HUES64 (cell line): ENCODE measurements at regions not wholly inside any gene's neighbourhood (a gene's known extent, or its start where the extent isn't known, plus 50 kb on each side); places are given as distances from the start of the nearest gene placed in this dataset.

Experiments used
- H3K27ac ChIP-seq: 2 replicates; pipeline ENCODE4 v1.7.0; 2013; ENCODE audit warnings: low read depth, low read length, inconsistent platforms
- H3K27me3 ChIP-seq: 2 replicates; pipeline ENCODE4 v1.6.1; 2013; ENCODE audit warnings: mild to moderate bottlenecking, low read length; ENCODE audit not compliant: insufficient read depth
- H3K36me3 ChIP-seq: 2 replicates; pipeline ENCODE4 v1.6.1; 2013; ENCODE audit warnings: mild to moderate bottlenecking, low read length; ENCODE audit not compliant: insufficient read depth
- H3K4me1 ChIP-seq: 2 replicates; pipeline ENCODE4 v1.6.1; 2013; ENCODE audit warnings: mild to moderate bottlenecking, low read length, moderate library complexity; ENCODE audit not compliant: insufficient read depth
- H3K4me3 ChIP-seq: 2 replicates; pipeline ENCODE4 v1.5.1; 2013; ENCODE audit warnings: mild to moderate bottlenecking, low read length, moderate library complexity
- H3K9ac ChIP-seq: 2 replicates; pipeline ENCODE4 v1.6.1; 2013; ENCODE audit warnings: mild to moderate bottlenecking, low read depth, low read length
- H3K9me3 ChIP-seq: 2 replicates; pipeline ENCODE4 v1.6.1; 2013; ENCODE audit warnings: low read depth, low read length; ENCODE audit not compliant: insufficient read depth
- WGBS: fragments of 150-250, 120-280 bp; methylation state at CpG from one replicate; pipeline ENCODE4 v1.1.7; 2013; ENCODE audit warnings: missing lambda C conversion rate; 5-methylcytosine and 5-hydroxymethylcytosine counted together

- H3K4me1 ChIP-seq, result no peaks in the 10 kb centered on the region
- no peaks in the 10 kb centered on the region for H3K9me3 ChIP-seq
- H3K4me3 ChIP-seq, result no peak overlapping the region
- H3K27ac ChIP-seq, result no peak overlapping the region
- H3K9ac ChIP-seq, result no peak overlapping the region
- no peaks in the 10 kb centered on the region for H3K36me3 ChIP-seq
- WGBS, result 100% methylated on average over 1 of the region's 2 CpGs
- H3K27me3 ChIP-seq, result no peaks in the 10 kb centered on the region
These were observed 87.3 kb upstream of the ABCC4 start for GRCh38 chr13:95388420-95389079.

DNA sequence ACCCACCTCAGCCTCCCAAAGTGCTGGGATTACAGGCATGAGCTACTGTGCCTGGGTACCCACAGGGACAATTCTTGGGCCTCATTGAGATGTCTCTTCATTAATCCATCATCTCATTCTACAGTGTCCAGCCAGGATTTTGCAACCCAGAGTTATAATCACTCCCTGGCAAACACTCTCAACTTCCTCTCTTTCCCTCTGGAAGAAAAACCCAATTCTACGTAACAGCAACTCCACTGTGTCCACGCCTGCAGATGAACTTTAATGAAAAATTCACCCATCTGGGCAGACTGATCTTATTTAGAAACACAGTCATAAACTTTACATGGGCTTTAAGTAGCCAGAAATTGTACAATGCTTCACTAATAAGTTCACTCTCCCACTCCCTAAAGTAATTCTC is 90.1 kb upstream of the ABCC4 start:
- Histone ChIP-seq H3K9ac (no peak overlapping the region), H3K4me1 (no peaks in the 10 kb centered on the region), H3K36me3 (no peaks in the 10 kb centered on the region), H3K27me3 (no peaks in the 10 kb centered on the region), H3K9me3 (no peaks in the 10 kb centered on the region), H3K27ac (no peak overlapping the region), H3K4me3 (no peak overlapping the region)
- 97% methylated on average over 2 of the region's 2 CpGs for WGBS

DNA sequence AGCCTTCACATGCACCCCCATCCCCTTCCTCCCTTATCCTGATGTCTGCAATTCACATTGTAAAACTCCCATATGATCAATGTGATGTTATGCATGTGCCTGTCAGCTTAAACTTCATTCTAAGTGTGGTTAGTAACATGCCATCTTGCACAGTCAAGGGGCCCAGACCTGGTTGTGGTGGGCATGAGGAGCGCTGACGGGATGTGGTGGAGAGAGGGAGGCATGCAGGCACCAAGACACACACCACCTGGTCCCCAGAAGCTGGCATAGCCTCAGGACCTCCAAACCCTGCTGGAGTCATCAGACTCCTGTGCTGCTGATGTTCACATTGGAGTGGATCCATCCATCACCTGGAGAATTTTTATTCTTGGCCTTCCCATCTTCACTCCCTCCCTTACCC is 90.5 kb upstream of the ABCC4 start:
- H3K27me3 ChIP-seq, result no peaks in the 10 kb centered on the region
- 87% methylated on average over 2 of the region's 2 CpGs for WGBS
- H3K36me3 ChIP-seq, result no peaks in the 10 kb centered on the region

GRCh38 chr13:95392597-95392996 is 91.3 kb upstream of the ABCC4 start:
- H3K27me3 ChIP-seq, result no peaks in the 10 kb centered on the region
- no peaks in the 10 kb centered on the region for H3K36me3 ChIP-seq
- no peak overlapping the region for H3K27ac ChIP-seq
- no peaks in the 10 kb centered on the region for H3K4me1 ChIP-seq
- H3K4me3 ChIP-seq, result no peak overlapping the region
- 96% methylated on average over 3 of the region's 3 CpGs for WGBS
- no peak overlapping the region for H3K9ac ChIP-seq
- no peaks in the 10 kb centered on the region for H3K9me3 ChIP-seq

More for the DNA sequence above, 90.5 kb upstream of the ABCC4 start:
- Histone ChIP-seq H3K27ac (no peak overlapping the region), H3K9me3 (no peaks in the 10 kb centered on the region), H3K9ac (no peak overlapping the region), H3K4me3 (no peak overlapping the region), H3K4me1 (no peaks in the 10 kb centered on the region)

DNA sequence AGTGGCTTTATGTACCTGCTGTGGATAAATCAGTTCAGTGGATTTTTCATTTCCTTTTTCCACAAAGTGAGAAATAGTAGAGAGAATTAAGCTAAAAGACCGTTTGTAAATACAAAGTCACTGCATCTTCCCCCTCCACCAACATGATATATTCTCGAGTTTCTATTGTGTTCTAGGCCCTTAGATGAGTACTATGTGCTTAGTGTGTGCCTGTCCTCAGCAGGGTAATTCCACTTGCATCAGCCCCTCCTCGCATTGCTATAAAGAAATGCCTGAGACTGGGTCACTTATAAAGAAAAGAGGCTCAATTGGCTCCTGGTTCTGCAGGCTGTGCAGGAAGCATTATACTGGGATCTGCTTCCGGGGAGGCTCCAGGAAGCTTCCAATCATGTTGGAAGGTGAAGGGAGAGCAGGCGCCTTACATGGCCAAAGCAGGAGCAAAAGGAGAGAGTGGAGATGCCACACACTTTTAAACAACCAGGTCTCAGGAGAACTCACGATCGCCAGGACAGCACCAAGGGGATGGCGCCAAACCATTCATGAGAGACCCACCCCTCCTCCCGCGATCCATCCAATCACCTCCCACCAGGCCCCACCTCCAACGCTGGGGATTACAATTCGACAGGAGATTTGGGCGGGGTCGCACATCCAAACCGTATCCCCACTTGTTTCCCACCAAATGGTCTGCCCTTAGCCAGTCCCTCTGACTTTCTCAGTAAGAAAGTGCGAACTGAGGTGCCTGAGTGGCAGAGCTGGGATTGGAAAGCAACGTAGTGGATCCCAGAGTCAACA is 102.3 kb upstream of the ABCC4 start:
- Histone ChIP-seq H3K4me3 (peak overlapping the region; percentile 68), H3K36me3 (no peaks in the 10 kb centered on the region), H3K9me3 (no peaks in the 10 kb centered on the region), H3K27ac (no peak overlapping the region), H3K4me1 (no peaks in the 10 kb centered on the region), H3K27me3 (no peaks in the 10 kb centered on the region), H3K9ac (peak overlapping the region; percentile 27)
- 13% methylated on average over 16 of the region's 17 CpGs for WGBS

DNA sequence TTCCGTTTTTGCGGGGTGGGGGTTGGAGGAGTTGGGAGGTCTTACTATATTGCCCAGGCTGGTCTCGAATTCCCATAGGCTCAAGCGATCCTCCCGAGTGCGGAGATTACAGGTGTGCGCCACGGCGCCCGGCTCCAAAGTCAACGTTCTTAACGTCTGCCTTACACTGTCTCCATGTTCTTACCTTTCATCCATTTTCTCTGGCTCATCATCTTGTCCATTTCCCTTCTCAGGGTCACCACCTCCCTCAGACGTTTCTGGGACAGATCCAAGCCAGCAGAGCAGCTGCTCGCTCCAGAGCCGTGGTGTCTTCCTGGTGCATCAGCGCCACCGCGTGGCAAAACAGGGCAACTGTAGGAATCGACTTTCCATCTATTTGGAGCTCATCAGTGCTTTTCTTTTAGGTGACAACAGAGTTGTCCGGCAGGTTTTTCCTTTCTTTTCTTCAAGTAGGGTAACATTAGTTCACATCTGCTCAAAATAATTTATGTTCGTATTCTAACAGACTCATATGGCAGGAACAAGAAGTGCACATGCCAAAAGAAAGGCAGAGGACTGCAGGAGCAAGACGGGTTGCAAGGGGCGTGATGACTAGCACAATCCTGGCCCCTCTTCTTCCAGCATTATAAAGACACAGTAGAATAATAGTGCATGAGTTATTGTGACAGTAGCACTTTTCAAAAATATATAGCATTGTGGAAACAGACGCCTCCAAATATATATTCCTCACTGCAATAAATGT is 103.1 kb upstream of the ABCC4 start:
- H3K27me3 ChIP-seq, result no peaks in the 10 kb centered on the region
- no peaks in the 10 kb centered on the region for H3K36me3 ChIP-seq
- no peak overlapping the region for H3K27ac ChIP-seq
- no peaks in the 10 kb centered on the region for H3K9me3 ChIP-seq
- H3K9ac ChIP-seq, result peak overlapping the region; percentile 27
- peak overlapping the region; percentile 68 for H3K4me3 ChIP-seq
- no peaks in the 10 kb centered on the region for H3K4me1 ChIP-seq
- WGBS, result 11% methylated on average over 23 of the region's 24 CpGs

DNA sequence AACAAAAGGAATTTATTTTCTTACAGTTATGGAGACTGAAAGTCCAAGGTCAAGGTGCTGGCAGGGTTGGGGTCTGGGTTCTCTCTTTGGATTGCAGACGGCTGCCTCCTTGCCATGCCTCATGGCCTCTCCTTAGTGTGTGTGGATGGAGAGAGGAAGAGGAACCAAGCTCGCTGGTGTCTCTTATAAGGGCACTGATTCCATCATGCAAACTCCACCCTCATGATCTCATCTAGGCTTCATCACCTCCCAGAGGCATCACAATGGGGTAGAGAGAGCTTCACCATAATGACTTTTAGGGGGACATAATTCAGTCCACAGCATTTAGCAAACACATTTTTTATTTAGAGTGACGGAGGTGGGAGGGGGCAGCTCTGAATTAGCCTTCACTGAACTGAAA is 104.9 kb upstream of the ABCC4 start:
- 87% methylated on average over 2 of the region's 3 CpGs for WGBS
- no peaks in the 10 kb centered on the region for H3K36me3 ChIP-seq
- H3K27me3 ChIP-seq, result no peaks in the 10 kb centered on the region
- H3K4me1 ChIP-seq, result no peaks in the 10 kb centered on the region
- H3K4me3 ChIP-seq, result no peak overlapping the region
- H3K9me3 ChIP-seq, result no peaks in the 10 kb centered on the region
- no peak overlapping the region for H3K9ac ChIP-seq
- H3K27ac ChIP-seq, result no peak overlapping the region

DNA sequence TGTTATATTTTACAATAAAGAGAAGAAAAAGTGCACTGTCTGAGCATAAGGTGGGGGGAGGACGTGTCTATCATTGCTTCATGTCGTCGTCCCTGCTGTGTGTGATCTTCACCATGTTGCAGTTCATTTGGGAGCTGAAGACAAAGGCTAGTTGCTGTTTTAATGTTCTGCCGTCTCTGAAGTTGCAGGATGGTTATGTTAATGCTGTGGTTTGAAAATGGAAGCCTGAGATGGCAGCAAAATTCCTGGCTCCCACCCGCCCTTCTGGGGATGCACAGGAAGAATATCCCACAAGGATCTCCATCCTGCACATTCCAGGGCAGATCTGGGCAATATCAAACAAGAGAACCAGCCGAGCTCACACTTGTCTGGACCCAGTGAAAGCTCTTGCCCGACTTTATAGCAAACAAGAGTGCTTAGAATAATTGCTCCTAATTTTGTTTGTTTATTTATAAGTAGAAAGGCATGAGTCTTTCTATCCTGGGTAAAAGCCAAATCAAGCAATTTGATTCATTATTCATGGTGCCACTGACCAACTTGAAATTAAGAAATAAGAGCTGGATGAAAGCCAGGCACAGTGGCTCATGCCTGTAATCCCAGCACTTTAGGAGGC is 110.3 kb upstream of the ABCC4 start:
- Histone ChIP-seq H3K36me3 (no peaks in the 10 kb centered on the region), H3K9me3 (peaks cover 3% of the 10 kb centered on the region; the same call in 1 of the 2 replicates), H3K27me3 (no peaks in the 10 kb centered on the region), H3K9ac (no peak overlapping the region), H3K27ac (no peak overlapping the region), H3K4me1 (no peaks in the 10 kb centered on the region), H3K4me3 (no peak overlapping the region)
- WGBS, result 73% methylated on average over 7 of the region's 7 CpGs

GRCh38 chr13:95418946-95419345 is 117.7 kb upstream of the ABCC4 start:
- no peaks in the 10 kb centered on the region for H3K27me3 ChIP-seq
- H3K9ac ChIP-seq, result no peak overlapping the region
- H3K4me3 ChIP-seq, result no peak overlapping the region
- H3K36me3 ChIP-seq, result no peaks in the 10 kb centered on the region
- H3K4me1 ChIP-seq, result no peaks in the 10 kb centered on the region
- 70% methylated on average over 4 of the region's 4 CpGs for WGBS
- no peak overlapping the region for H3K27ac ChIP-seq
- peaks cover 3% of the 10 kb centered on the region; the same call in 1 of the 2 replicates for H3K9me3 ChIP-seq

- H3K27ac ChIP-seq, result no peak overlapping the region
- peaks cover under 1% of the 10 kb centered on the region; the same call in 1 of the 2 replicates for H3K9me3 ChIP-seq
- H3K36me3 ChIP-seq, result no peaks in the 10 kb centered on the region
- H3K9ac ChIP-seq, result no peak overlapping the region
- 65% methylated on average over 8 of the region's 8 CpGs for WGBS
- H3K4me3 ChIP-seq, result no peak overlapping the region
- no peaks in the 10 kb centered on the region for H3K4me1 ChIP-seq
- H3K27me3 ChIP-seq, result no peaks in the 10 kb centered on the region
These were observed 119.2 kb upstream of the ABCC4 start for GRCh38 chr13:95420501-95420900.

GRCh38 chr13:95426631-95427030 is 125.4 kb upstream of the ABCC4 start:
- whole genome bisulfite sequencing, result 96% methylated on average over 6 of the region's 6 CpGs
- Histone ChIP-seq H3K4me3 (no peak overlapping the region), H3K36me3 (no peaks in the 10 kb centered on the region), H3K27ac (no peak overlapping the region), H3K4me1 (no peaks in the 10 kb centered on the region), H3K9ac (no peak overlapping the region), H3K9me3 (no peaks in the 10 kb centered on the region), H3K27me3 (no peaks in the 10 kb centered on the region)
